HepG2 (cell line): ENCODE measurements at regions not wholly inside any gene's neighbourhood (a gene's known extent, or its start where the extent isn't known, plus 50 kb on each side); places are given as distances from the start of the nearest gene placed in this dataset.

Experiments
- HOXA5 ChIP-seq: sonication (generic); formaldehyde crosslinking; IDR thresholded peaks from 2 replicates; pipeline ENCODE4 v1.4.0; 2020; ENCODE audit warnings: missing genetic modification reagents
- ZNF710 ChIP-seq: sonication (generic); formaldehyde crosslinking; IDR thresholded peaks from 2 replicates; pipeline ENCODE4 v1.5.0; 2020; ENCODE audit warnings: mild to moderate bottlenecking, missing genetic modification reagents, borderline replicate concordance
- TF ChIP-seq, protein P1 (sequence below): IDR thresholded peaks from 2 replicates; pipeline ENCODE4 v1.6.1; 2016; ENCODE audit warnings: low read depth, missing genetic modification reagents, missing compliant biosample characterization
- TF ChIP-seq, protein P2 (sequence below): sonication (generic); formaldehyde crosslinking; IDR thresholded peaks from 2 replicates; pipeline ENCODE4 v1.8.1; 2023; ENCODE audit warnings: mild to moderate bottlenecking, missing genetic modification reagents

DNA sequence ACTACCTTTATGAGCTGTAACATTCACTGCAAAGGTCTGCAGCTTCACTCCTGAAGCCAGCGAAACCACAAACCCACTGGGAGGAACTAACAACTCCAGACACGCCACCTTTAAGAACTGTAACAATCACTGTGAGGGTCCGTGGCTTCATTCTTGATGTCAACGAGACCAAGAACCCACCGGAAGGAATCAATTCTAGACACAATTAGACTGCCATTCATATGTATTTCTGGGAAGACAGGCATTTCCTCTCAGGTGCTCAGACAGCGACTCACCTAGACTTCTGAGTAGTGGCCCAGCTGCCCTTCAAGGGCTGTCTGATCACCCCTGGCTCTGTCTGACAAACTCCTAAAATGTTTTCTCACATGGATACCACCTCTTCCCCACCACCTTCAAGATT is 506.8 kb downstream of the PDCD6IP start (continued):
- TF ChIP-seq, protein P1, sequence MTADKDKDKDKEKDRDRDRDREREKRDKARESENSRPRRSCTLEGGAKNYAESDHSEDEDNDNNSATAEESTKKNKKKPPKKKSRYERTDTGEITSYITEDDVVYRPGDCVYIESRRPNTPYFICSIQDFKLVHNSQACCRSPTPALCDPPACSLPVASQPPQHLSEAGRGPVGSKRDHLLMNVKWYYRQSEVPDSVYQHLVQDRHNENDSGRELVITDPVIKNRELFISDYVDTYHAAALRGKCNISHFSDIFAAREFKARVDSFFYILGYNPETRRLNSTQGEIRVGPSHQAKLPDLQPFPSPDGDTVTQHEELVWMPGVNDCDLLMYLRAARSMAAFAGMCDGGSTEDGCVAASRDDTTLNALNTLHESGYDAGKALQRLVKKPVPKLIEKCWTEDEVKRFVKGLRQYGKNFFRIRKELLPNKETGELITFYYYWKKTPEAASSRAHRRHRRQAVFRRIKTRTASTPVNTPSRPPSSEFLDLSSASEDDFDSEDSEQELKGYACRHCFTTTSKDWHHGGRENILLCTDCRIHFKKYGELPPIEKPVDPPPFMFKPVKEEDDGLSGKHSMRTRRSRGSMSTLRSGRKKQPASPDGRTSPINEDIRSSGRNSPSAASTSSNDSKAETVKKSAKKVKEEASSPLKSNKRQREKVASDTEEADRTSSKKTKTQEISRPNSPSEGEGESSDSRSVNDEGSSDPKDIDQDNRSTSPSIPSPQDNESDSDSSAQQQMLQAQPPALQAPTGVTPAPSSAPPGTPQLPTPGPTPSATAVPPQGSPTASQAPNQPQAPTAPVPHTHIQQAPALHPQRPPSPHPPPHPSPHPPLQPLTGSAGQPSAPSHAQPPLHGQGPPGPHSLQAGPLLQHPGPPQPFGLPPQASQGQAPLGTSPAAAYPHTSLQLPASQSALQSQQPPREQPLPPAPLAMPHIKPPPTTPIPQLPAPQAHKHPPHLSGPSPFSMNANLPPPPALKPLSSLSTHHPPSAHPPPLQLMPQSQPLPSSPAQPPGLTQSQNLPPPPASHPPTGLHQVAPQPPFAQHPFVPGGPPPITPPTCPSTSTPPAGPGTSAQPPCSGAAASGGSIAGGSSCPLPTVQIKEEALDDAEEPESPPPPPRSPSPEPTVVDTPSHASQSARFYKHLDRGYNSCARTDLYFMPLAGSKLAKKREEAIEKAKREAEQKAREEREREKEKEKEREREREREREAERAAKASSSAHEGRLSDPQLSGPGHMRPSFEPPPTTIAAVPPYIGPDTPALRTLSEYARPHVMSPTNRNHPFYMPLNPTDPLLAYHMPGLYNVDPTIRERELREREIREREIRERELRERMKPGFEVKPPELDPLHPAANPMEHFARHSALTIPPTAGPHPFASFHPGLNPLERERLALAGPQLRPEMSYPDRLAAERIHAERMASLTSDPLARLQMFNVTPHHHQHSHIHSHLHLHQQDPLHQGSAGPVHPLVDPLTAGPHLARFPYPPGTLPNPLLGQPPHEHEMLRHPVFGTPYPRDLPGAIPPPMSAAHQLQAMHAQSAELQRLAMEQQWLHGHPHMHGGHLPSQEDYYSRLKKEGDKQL (CRISPR knock-in tag): no peak
- TF ChIP-seq ZNF710 (CRISPR knock-in tag): no peak
- TF ChIP-seq, protein P2, sequence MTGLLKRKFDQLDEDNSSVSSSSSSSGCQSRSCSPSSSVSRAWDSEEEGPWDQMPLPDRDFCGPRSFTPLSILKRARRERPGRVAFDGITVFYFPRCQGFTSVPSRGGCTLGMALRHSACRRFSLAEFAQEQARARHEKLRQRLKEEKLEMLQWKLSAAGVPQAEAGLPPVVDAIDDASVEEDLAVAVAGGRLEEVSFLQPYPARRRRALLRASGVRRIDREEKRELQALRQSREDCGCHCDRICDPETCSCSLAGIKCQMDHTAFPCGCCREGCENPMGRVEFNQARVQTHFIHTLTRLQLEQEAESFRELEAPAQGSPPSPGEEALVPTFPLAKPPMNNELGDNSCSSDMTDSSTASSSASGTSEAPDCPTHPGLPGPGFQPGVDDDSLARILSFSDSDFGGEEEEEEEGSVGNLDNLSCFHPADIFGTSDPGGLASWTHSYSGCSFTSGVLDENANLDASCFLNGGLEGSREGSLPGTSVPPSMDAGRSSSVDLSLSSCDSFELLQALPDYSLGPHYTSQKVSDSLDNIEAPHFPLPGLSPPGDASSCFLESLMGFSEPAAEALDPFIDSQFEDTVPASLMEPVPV (CRISPR knock-in tag): no peak
- TF ChIP-seq HOXA5 (CRISPR knock-in tag): no peak
